IMR-90 (cell line): ENCODE measurements at regions not wholly inside any gene's neighbourhood (a gene's known extent, or its start where the extent isn't known, plus 50 kb on each side); places are given as distances from the start of the nearest gene placed in this dataset.

Experiments
- ATAC-seq: fragments of 200-7000 bp; cut with Tn5 transposase; 2 replicates; pipeline ENCODE4 v1.9.1; 2020; ENCODE audit warnings: low read depth, mild to moderate bottlenecking, moderate library complexity
- BruUV-seq: library from RNA; stranded (reverse); fragments of 400-500 nt; replicated peaks from 2 replicates; lab custom pipeline; 2021; lab: Mats Ljungman, UMichigan
- CTCF ChIA-PET: fragments of 300-600 bp; formaldehyde crosslinking; extraction: SDS; loops from one replicate; lab custom pipeline; 2021; ENCODE audit warnings: antibody characterized with exemption; lab: Yijun Ruan, JAX
- POLR2A ChIA-PET: fragments of 300-600 bp; sonication (Branson Sonifier 250); formaldehyde crosslinking; loops from one replicate; lab custom pipeline; 2022; ENCODE audit warnings: antibody characterized with exemption; ENCODE audit not compliant: unreplicated experiment; lab: Charles Lee
- DNase-seq: peaks from one replicate; pipeline ENCODE4 v3.0.0; 2013
- H2AFZ ChIP-seq: replicated peaks from 2 replicates; pipeline ENCODE3; 2013; ENCODE audit warnings: low read length, mild to moderate bottlenecking; ENCODE audit not compliant: poor library complexity
- H2AK5ac ChIP-seq: 2 replicates; pipeline ENCODE4 v1.6.1; 2013; ENCODE audit warnings: low read depth, low read length, inconsistent platforms
- H2AK9ac ChIP-seq: replicated peaks from 2 replicates; pipeline ENCODE3; 2013; ENCODE audit warnings: mild to moderate bottlenecking, low read depth, low read length, moderate library complexity; ENCODE audit not compliant: poor library complexity
- H2BK120ac ChIP-seq: 2 replicates; pipeline ENCODE4 v1.6.1; 2013; ENCODE audit warnings: low read depth, low read length, inconsistent platforms
- H2BK15ac ChIP-seq: 3 replicates; pipeline ENCODE4 v1.6.1; 2013; ENCODE audit warnings: low read depth, low read length, inconsistent platforms
- H2BK20ac ChIP-seq: 2 replicates; pipeline ENCODE4 v1.6.1; 2013; ENCODE audit warnings: low read depth, mild to moderate bottlenecking, inconsistent platforms, low read length, moderate library complexity
- H2BK5ac ChIP-seq: 2 replicates; pipeline ENCODE4 v1.6.1; 2013; ENCODE audit warnings: mild to moderate bottlenecking, low read depth, low read length, inconsistent platforms; ENCODE audit not compliant: poor library complexity, severe bottlenecking
- H3K14ac ChIP-seq: replicated peaks from 2 replicates; pipeline ENCODE4 v1.6.1; 2013; ENCODE audit warnings: low read depth, low read length, inconsistent platforms
- H3K18ac ChIP-seq: 2 replicates; pipeline ENCODE4 v1.6.1; 2013; ENCODE audit warnings: low read depth, low read length, control low read depth
- H3K23ac ChIP-seq: 2 replicates; pipeline ENCODE4 v1.6.1; 2013; ENCODE audit warnings: low read depth, low read length, inconsistent platforms
- H3K27ac ChIP-seq: 2 replicates; pipeline ENCODE4 v1.5.1; 2013; ENCODE audit warnings: mild to moderate bottlenecking, control low read depth, low read length; ENCODE audit not compliant: insufficient read depth
- H3K27me3 ChIP-seq: 2 replicates; pipeline ENCODE4 v1.6.1; 2013; ENCODE audit warnings: low read length; ENCODE audit not compliant: control insufficient read depth, insufficient read depth
- H3K36me3 ChIP-seq: 2 replicates; pipeline ENCODE4 v1.6.1; 2013; ENCODE audit warnings: low read length, mixed read lengths; ENCODE audit not compliant: control insufficient read depth, insufficient read depth
- H3K4ac ChIP-seq: 2 replicates; pipeline ENCODE4 v1.6.1; 2013; ENCODE audit warnings: low read depth, low read length, inconsistent platforms
- H3K4me1 ChIP-seq: 2 replicates; pipeline ENCODE4 v1.6.1; 2013; ENCODE audit warnings: low read length, mixed read lengths; ENCODE audit not compliant: control insufficient read depth, insufficient read depth
- H3K4me2 ChIP-seq: 2 replicates; pipeline ENCODE4 v1.6.1; 2013; ENCODE audit warnings: low read depth, mild to moderate bottlenecking, control low read depth, low read length, moderate library complexity
- H3K4me3 ChIP-seq: 2 replicates; pipeline ENCODE4 v1.5.1; 2013; ENCODE audit warnings: low read depth, mild to moderate bottlenecking, control low read depth, low read length, moderate library complexity; ENCODE audit not compliant: insufficient read depth
- H3K56ac ChIP-seq: 2 replicates; pipeline ENCODE4 v1.6.1; 2013; ENCODE audit warnings: low read length, inconsistent platforms; ENCODE audit not compliant: insufficient read depth; ENCODE audit errors: extremely low read depth
- H3K79me1 ChIP-seq, 2 experiments: 2 replicates each; pipeline ENCODE4 v1.6.1; 2013; ENCODE audit warnings: low read length in 2 of 2, inconsistent platforms in 1 of 2, low read depth in 1 of 2
- H3K9ac ChIP-seq: 2 replicates; pipeline ENCODE4 v1.6.1; 2013; ENCODE audit warnings: low read depth, low read length, control low read depth
- H3K9me1 ChIP-seq: 2 replicates; pipeline ENCODE4 v1.6.1; 2013; ENCODE audit warnings: low read length, inconsistent platforms; ENCODE audit not compliant: insufficient read depth
- H3K9me3 ChIP-seq: 2 replicates; pipeline ENCODE4 v1.6.1; 2013; ENCODE audit warnings: low read length; ENCODE audit not compliant: control insufficient read depth, insufficient read depth
- H4K20me1 ChIP-seq: 2 replicates; pipeline ENCODE4 v1.6.1; 2013; ENCODE audit warnings: low read length, inconsistent platforms; ENCODE audit not compliant: insufficient read depth
- H4K5ac ChIP-seq: 2 replicates; pipeline ENCODE4 v1.6.1; 2013; ENCODE audit warnings: mild to moderate bottlenecking, low read depth, low read length, control low read depth
- H4K8ac ChIP-seq, 2 experiments: 2 replicates each; pipeline ENCODE4 v1.6.1; 2013; ENCODE audit warnings: low read depth in 2 of 2, low read length in 2 of 2, control low read depth in 1 of 2, inconsistent platforms in 1 of 2
- H4K91ac ChIP-seq: 2 replicates; pipeline ENCODE4 v1.6.1; 2013; ENCODE audit warnings: low read depth, low read length, inconsistent platforms; ENCODE audit not compliant: insufficient read depth
- FOS ChIP-seq: fragments of 150-350 bp; IDR thresholded peaks from 2 replicates; pipeline ENCODE4 v1.6.1; 2016; ENCODE audit warnings: low read depth, low read length
- MAFK ChIP-seq: IDR thresholded peaks from 2 replicates; pipeline ENCODE4 v1.6.1; 2012; ENCODE audit warnings: low read depth, low read length, improper control_type of control experiment
- WGBS, 2 experiments: methylation state at CpG; one replicate each; pipeline versions ENCODE4 v1.1.5 to v1.1.7; 2013; ENCODE audit warnings: missing lambda C conversion rate in 2 of 2; ENCODE audit not compliant: insufficient read length in 1 of 2; ENCODE audit errors: extremely low coverage in 2 of 2; 5-methylcytosine and 5-hydroxymethylcytosine counted together
- dilution Hi-C: fragments of 300-500 bp; cut with HindIII; formaldehyde crosslinking; loops from one replicate; pipeline ENCODE4 v1.14.3; 2018; ENCODE audit warnings: low sequenced_read_pairs; ENCODE audit not compliant: unreplicated experiment
- in situ Hi-C: fragments of 300-500 bp; cut with MboI; formaldehyde crosslinking; loops from 3 replicates; pipeline ENCODE4 v1.14.3; 2019; ENCODE audit warnings: low sequenced_read_pairs, inconsistent platforms, mixed read lengths
- intact Hi-C: fragments of 100-400 bp; cut with micrococcal nuclease; formaldehyde crosslinking; loops from 2 replicates; pipeline ENCODE4 v1.10.0; 2022

- Histone ChIP-seq H3K14ac (no peak overlapping the region), H2BK20ac (no peak overlapping the region), H4K8ac (no peak overlapping the region), H2AFZ (no peak overlapping the region), H3K4me2 (no peak overlapping the region), H3K4me1 (no peaks in the 10 kb centered on the region), H3K56ac (no peak overlapping the region), H3K4me3 (no peak overlapping the region), H2BK120ac (no peak overlapping the region), H4K5ac (no peak overlapping the region), H3K4ac (no peak overlapping the region), H3K9ac (no peak overlapping the region), H3K9me1 (no peaks in the 10 kb centered on the region), H4K91ac (no peak overlapping the region), H3K9me3 (no peaks in the 10 kb centered on the region), H4K20me1 (no peaks in the 10 kb centered on the region), H3K27me3 (no peaks in the 10 kb centered on the region), H2BK5ac (no peak overlapping the region), H2BK15ac (no peak overlapping the region), H2AK5ac (no peak overlapping the region), H2AK9ac (no peak overlapping the region), H3K27ac (no peak overlapping the region), H3K23ac (no peak overlapping the region), H3K79me1 (no peaks in the 10 kb centered on the region), H3K36me3 (no peaks in the 10 kb centered on the region), H3K18ac (no peak overlapping the region)
- ChIA-PET POLR2A (no interaction called here), CTCF (no interaction called here)
- ATAC-seq = no peak
- dilution Hi-C loops (no loop called here), in situ Hi-C loops (no loop called here), intact Hi-C loops (no loop called here)
- no TSS peak for BruUV-seq
- DNase-seq = no peak
- WGBS, 2 experiments = no CpG with 5 or more reads among the region's 11 CpGs
- TF ChIP-seq FOS (no peak), MAFK (peak; percentile 23; the same call in 1 of the 2 replicates)
Measured at GRCh38 chr3:103899328-103899727, 1464.5 kb downstream of the ZPLD1 start.
